ENCODE measurements at regions not wholly inside any gene's neighbourhood (a gene's known extent, or its start where the extent isn't known, plus 50 kb on each side); places are given as distances from the start of the nearest gene placed in this dataset.
"Not testable (repeated sequence)": the region's sequence is repeated elsewhere in the genome, so short reads cannot be mapped to it uniquely, and the experiment has no call there.

GRCh38 chr4:107562316-107562715, 157.7 kb downstream of the PAPSS1 start:
- H3K27ac Mint-ChIP-seq: no peak overlapping the region
- peaks cover 0 to 7% of the 10 kb centered on the region in 2 donors for H3K36me3 Mint-ChIP-seq
- DNase-seq (ENCODE audit: low spot score in 2 of 2) (no peak), ATAC-seq (no peak)
- peaks cover 10% of the 10 kb centered on the region in 2 donors for H3K9me3 Mint-ChIP-seq

- Mint-ChIP-seq H3K9me3 (peaks cover 7 to 10% of the 10 kb centered on the region in 2 donors), H3K27ac (no peak overlapping the region), H3K36me3 (peaks cover 0 to 7% of the 10 kb centered on the region in 2 donors)
- DNase-seq (ENCODE audit: low spot score in 2 of 2): no peak
- no peak for ATAC-seq
Measured at GRCh38 chr4:107561481-107561880, 158.6 kb downstream of the PAPSS1 start.

- peaks cover 0 to 7% of the 10 kb centered on the region in 2 donors for H3K36me3 Mint-ChIP-seq
- no peak overlapping the region for H3K27ac Mint-ChIP-seq
- H3K9me3 Mint-ChIP-seq: peaks cover 7 to 10% of the 10 kb centered on the region in 2 donors
- no peak for ATAC-seq
- DNase-seq (ENCODE audit: low spot score in 2 of 2): no peak
Measured at GRCh38 chr4:107559653-107560052, 160.4 kb downstream of the PAPSS1 start.

GRCh38 chr4:107552306-107552705, 167.7 kb downstream of the PAPSS1 start:
- no peak for ATAC-seq
- H3K27ac Mint-ChIP-seq: no peak overlapping the region
- DNase-seq (ENCODE audit: low spot score in 2 of 2): no peak
- no peaks in the 10 kb centered on the region for H3K9me3 Mint-ChIP-seq
- H3K36me3 Mint-ChIP-seq: no peaks in the 10 kb centered on the region

GRCh38 chr4:107548211-107548905, 171.7 kb downstream of the PAPSS1 start:
- ATAC-seq (no peak), DNase-seq (ENCODE audit: low spot score in 2 of 2) (no peak)
- Mint-ChIP-seq H3K36me3 (no peaks in the 10 kb centered on the region), H3K9me3 (no peaks in the 10 kb centered on the region), H3K27ac (no peak overlapping the region)

- DNase-seq (ENCODE audit: low spot score in 2 of 2) (no peak), ATAC-seq (no peak)
- H3K36me3 Mint-ChIP-seq: no peaks in the 10 kb centered on the region
- no peak overlapping the region for H3K27ac Mint-ChIP-seq
- H3K9me3 Mint-ChIP-seq: no peaks in the 10 kb centered on the region
Measured at GRCh38 chr4:107546638-107547037, 173.4 kb downstream of the PAPSS1 start.

GRCh38 chr4:107541511-107541910, 178.5 kb downstream of the PAPSS1 start:
- no peaks in the 10 kb centered on the region for H3K36me3 Mint-ChIP-seq
- DNase-seq (ENCODE audit: low spot score in 2 of 2): no peak
- ATAC-seq: no peak
- H3K27ac Mint-ChIP-seq: no peak overlapping the region
- no peaks in the 10 kb centered on the region for H3K9me3 Mint-ChIP-seq

- DNase-seq (ENCODE audit: low spot score in 2 of 2): no peak
- ATAC-seq: no peak
- Mint-ChIP-seq H3K27ac (no peak overlapping the region), H3K9me3 (no peaks in the 10 kb centered on the region), H3K36me3 (no peaks in the 10 kb centered on the region)
Measured at GRCh38 chr4:107531927-107532326, 188.1 kb downstream of the PAPSS1 start.

- ATAC-seq (no peak), DNase-seq (ENCODE audit: low spot score in 2 of 2) (no peak)
- peaks cover 0 to under 1% of the 10 kb centered on the region in 2 donors for H3K9me3 Mint-ChIP-seq
- H3K27ac Mint-ChIP-seq: no peak overlapping the region
- H3K36me3 Mint-ChIP-seq: no peaks in the 10 kb centered on the region
Measured at GRCh38 chr4:107520368-107520767, 199.7 kb downstream of the PAPSS1 start.

GRCh38 chr4:107519053-107519452, 201.0 kb downstream of the PAPSS1 start:
- Mint-ChIP-seq H3K27ac (no peak overlapping the region), H3K9me3 (no peaks in the 10 kb centered on the region), H3K36me3 (no peaks in the 10 kb centered on the region)
- ATAC-seq (no peak), DNase-seq (ENCODE audit: low spot score in 2 of 2) (no peak)

GRCh38 chr4:107518076-107518475, 202.0 kb downstream of the PAPSS1 start:
- no peaks in the 10 kb centered on the region for H3K9me3 Mint-ChIP-seq
- no peak for ATAC-seq
- DNase-seq (ENCODE audit: low spot score in 2 of 2): no peak
- H3K27ac Mint-ChIP-seq: no peak overlapping the region
- no peaks in the 10 kb centered on the region for H3K36me3 Mint-ChIP-seq

- Mint-ChIP-seq H3K9me3 (no peaks in the 10 kb centered on the region), H3K27ac (no peak overlapping the region), H3K36me3 (no peaks in the 10 kb centered on the region)
- ATAC-seq (no peak), DNase-seq (ENCODE audit: low spot score in 2 of 2) (no peak)
Measured at GRCh38 chr4:107512549-107512948, 207.5 kb downstream of the PAPSS1 start.

- DNase-seq (ENCODE audit: low spot score in 2 of 2): no peak
- H3K27ac Mint-ChIP-seq: no peak overlapping the region
- H3K9me3 Mint-ChIP-seq: peaks cover 2% of the 10 kb centered on the region in 2 donors
- no peak for ATAC-seq
- H3K36me3 Mint-ChIP-seq: no peaks in the 10 kb centered on the region
Measured at GRCh38 chr4:107509615-107510014, 210.4 kb downstream of the PAPSS1 start.

GRCh38 chr4:107500551-107500950, 219.5 kb downstream of the PAPSS1 start:
- DNase-seq (ENCODE audit: low spot score in 2 of 2): no peak
- no peak for ATAC-seq
- peaks cover 5 to 10% of the 10 kb centered on the region in 2 donors for H3K9me3 Mint-ChIP-seq
- H3K36me3 Mint-ChIP-seq: no peaks in the 10 kb centered on the region
- no peak overlapping the region for H3K27ac Mint-ChIP-seq

GRCh38 chr4:107497054-107497453, 223.0 kb downstream of the PAPSS1 start:
- Mint-ChIP-seq H3K36me3 (no peaks in the 10 kb centered on the region), H3K9me3 (peaks cover 0 to 9% of the 10 kb centered on the region in 2 donors), H3K27ac (no peak overlapping the region)
- DNase-seq (ENCODE audit: low spot score in 2 of 2): no peak
- no peak for ATAC-seq

GRCh38 chr4:107492566-107492965, 227.5 kb downstream of the PAPSS1 start:
- no peak for DNase-seq (ENCODE audit: low spot score in 2 of 2)

GRCh38 chr4:107490116-107490515, 229.9 kb downstream of the PAPSS1 start:
- H3K36me3 Mint-ChIP-seq: no peaks in the 10 kb centered on the region
- H3K27ac Mint-ChIP-seq: no peak overlapping the region
- no peak for DNase-seq (ENCODE audit: low spot score in 2 of 2)
- no peak for ATAC-seq
- peaks cover 0 to 3% of the 10 kb centered on the region in 2 donors for H3K9me3 Mint-ChIP-seq

More at GRCh38 chr4:107492566-107492965, 227.5 kb downstream of the PAPSS1 start:
- Mint-ChIP-seq H3K36me3 (no peaks in the 10 kb centered on the region), H3K27ac (no peak overlapping the region), H3K9me3 (peaks cover 0 to 9% of the 10 kb centered on the region in 2 donors)
- no peak for ATAC-seq

- not testable (repeated sequence) for H3K27ac Mint-ChIP-seq; ATAC-seq; H3K36me3 Mint-ChIP-seq; DNase-seq (ENCODE audit: low spot score in 2 of 2)
- H3K9me3 Mint-ChIP-seq: peaks cover 3 to 15% of the 10 kb centered on the region in 2 donors
Measured at GRCh38 chr4:107483621-107484020, 236.4 kb downstream of the PAPSS1 start.
